ENCODE measurements at regions not wholly inside any gene's neighbourhood (a gene's known extent, or its start where the extent isn't known, plus 50 kb on each side); places are given as distances from the start of the nearest gene placed in this dataset.

DNA sequence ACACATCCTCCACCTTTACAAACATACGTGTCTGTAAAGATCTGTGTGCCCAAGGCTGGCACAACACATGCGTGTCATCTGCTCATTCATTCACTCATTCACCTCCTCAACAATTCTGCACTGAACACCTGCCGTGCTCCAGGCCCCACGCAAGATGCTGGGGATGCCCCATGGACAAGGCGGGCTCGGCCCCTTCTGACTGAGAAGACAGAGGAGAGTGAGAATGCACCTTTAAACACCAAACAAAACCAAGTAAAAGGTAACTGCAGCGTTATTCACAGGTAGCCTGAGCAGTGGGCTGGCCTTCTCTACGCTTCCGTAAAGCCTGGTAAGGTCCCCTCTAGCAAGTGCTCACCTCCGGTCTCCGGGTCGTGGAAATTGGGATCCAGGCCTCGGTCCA, 142.8 kb downstream of the SHANK2 start:
- no TSS peak for BruUV-seq (replicated peaks)
- Histone ChIP-seq H3K4me3 (ENCODE audit: low read length) (no peak overlapping the region), H3K79me2 (ENCODE audit: low read length) (no peaks in the 10 kb centered on the region), H3K4me2 (ENCODE audit: low read length) (no peak overlapping the region), H3K9me2 (replicated peaks; ENCODE audit: low read length) (no peaks in the 10 kb centered on the region), H3K9me3 (ENCODE audit: low read length) (no peaks in the 10 kb centered on the region), H4K20me1 (ENCODE audit: low read length) (no peaks in the 10 kb centered on the region), H3K9ac (ENCODE audit: low read length) (no peak overlapping the region), H3K4me1 (ENCODE audit: insufficient read depth, low read length) (peaks cover under 1% of the 10 kb centered on the region; the same call in 1 of the 2 replicates), H3K27me3 (ENCODE audit: low read length) (no peaks in the 10 kb centered on the region), H2AFZ (ENCODE audit: low read length) (no peak overlapping the region), H3K27ac (ENCODE audit: low read length) (no peak overlapping the region), H3K36me3 (ENCODE audit: low read depth, low read length) (peaks cover 12% of the 10 kb centered on the region), H3F3A (ENCODE audit: low read length, unreplicated experiment) (no peaks in the 10 kb centered on the region)
- POLR2A ChIA-PET (ENCODE audit: unreplicated experiment) = no interaction called here
- intact Hi-C loops (cut with micrococcal nuclease) = no loop called here
- no peak for TF ChIP-seq EZH2 (IDR thresholded peaks at IDR 0.05; ENCODE audit: low read length, unreplicated experiment)
- TF ChIP-seq, protein P1, sequence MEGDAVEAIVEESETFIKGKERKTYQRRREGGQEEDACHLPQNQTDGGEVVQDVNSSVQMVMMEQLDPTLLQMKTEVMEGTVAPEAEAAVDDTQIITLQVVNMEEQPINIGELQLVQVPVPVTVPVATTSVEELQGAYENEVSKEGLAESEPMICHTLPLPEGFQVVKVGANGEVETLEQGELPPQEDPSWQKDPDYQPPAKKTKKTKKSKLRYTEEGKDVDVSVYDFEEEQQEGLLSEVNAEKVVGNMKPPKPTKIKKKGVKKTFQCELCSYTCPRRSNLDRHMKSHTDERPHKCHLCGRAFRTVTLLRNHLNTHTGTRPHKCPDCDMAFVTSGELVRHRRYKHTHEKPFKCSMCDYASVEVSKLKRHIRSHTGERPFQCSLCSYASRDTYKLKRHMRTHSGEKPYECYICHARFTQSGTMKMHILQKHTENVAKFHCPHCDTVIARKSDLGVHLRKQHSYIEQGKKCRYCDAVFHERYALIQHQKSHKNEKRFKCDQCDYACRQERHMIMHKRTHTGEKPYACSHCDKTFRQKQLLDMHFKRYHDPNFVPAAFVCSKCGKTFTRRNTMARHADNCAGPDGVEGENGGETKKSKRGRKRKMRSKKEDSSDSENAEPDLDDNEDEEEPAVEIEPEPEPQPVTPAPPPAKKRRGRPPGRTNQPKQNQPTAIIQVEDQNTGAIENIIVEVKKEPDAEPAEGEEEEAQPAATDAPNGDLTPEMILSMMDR (conservative IDR thresholded peaks at IDR 0.05; ENCODE audit: low read depth, low read length) = no peak
- no peak for TF ChIP-seq EZH2phosphoT487 (IDR thresholded peaks at IDR 0.05; ENCODE audit: borderline replicate concordance, low read length)
- DNase-seq (no peak), ATAC-seq (no peak)
- CTCF ChIA-PET = no interaction called here

DNA sequence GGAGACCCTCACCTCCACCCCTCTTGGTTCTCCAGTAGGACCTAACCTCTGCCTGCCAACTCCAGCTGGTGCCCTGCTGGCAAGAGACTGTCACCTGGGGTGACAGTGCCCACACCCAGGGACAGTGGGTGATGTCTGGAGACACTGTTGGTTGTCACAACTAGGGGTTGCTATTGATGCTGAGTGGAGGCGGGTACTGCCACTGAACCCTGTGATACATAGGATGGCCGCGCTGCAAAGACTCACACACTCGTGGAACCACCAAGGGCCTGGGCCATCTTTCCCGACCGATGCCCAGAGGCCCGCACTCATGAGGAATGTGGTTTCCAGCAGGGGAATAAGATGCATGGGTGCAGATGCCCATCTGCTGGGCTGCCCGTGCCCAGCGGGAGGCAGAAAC, 143.2 kb downstream of the SHANK2 start:
- H4K20me1 ChIP-seq (ENCODE audit: low read length) = no peaks in the 10 kb centered on the region
- H3K79me2 ChIP-seq (ENCODE audit: low read length) = no peaks in the 10 kb centered on the region
- CTCF ChIA-PET = no interaction called here
- DNase-seq (no peak), ATAC-seq (no peak)
- H3K9me3 ChIP-seq (ENCODE audit: low read length) = no peaks in the 10 kb centered on the region
- H3K9ac ChIP-seq (ENCODE audit: low read length) = no peak overlapping the region
- H3K27me3 ChIP-seq (ENCODE audit: low read length) = no peaks in the 10 kb centered on the region
- intact Hi-C loops (cut with micrococcal nuclease) = no loop called here
- H3F3A ChIP-seq (ENCODE audit: low read length, unreplicated experiment) = peaks cover 3% of the 10 kb centered on the region
- no peak for TF ChIP-seq EZH2phosphoT487 (IDR thresholded peaks at IDR 0.05; ENCODE audit: borderline replicate concordance, low read length)
- TF ChIP-seq, protein P1 (conservative IDR thresholded peaks at IDR 0.05; ENCODE audit: low read depth, low read length) = no peak
- no peak for TF ChIP-seq EZH2 (IDR thresholded peaks at IDR 0.05; ENCODE audit: low read length, unreplicated experiment)
- H3K4me3 ChIP-seq (ENCODE audit: low read length) = no peak overlapping the region
- H3K9me2 ChIP-seq (replicated peaks; ENCODE audit: low read length) = no peaks in the 10 kb centered on the region
- H3K4me2 ChIP-seq (ENCODE audit: low read length) = no peak overlapping the region
- peaks cover 5% of the 10 kb centered on the region for H3K4me1 ChIP-seq (ENCODE audit: insufficient read depth, low read length)
- peaks cover 12% of the 10 kb centered on the region for H3K36me3 ChIP-seq (ENCODE audit: low read depth, low read length)
- POLR2A ChIA-PET (ENCODE audit: unreplicated experiment) = no interaction called here
- no TSS peak for BruUV-seq (replicated peaks)
- H3K27ac ChIP-seq (ENCODE audit: low read length) = no peak overlapping the region
- no peak overlapping the region for H2AFZ ChIP-seq (ENCODE audit: low read length)

DNA sequence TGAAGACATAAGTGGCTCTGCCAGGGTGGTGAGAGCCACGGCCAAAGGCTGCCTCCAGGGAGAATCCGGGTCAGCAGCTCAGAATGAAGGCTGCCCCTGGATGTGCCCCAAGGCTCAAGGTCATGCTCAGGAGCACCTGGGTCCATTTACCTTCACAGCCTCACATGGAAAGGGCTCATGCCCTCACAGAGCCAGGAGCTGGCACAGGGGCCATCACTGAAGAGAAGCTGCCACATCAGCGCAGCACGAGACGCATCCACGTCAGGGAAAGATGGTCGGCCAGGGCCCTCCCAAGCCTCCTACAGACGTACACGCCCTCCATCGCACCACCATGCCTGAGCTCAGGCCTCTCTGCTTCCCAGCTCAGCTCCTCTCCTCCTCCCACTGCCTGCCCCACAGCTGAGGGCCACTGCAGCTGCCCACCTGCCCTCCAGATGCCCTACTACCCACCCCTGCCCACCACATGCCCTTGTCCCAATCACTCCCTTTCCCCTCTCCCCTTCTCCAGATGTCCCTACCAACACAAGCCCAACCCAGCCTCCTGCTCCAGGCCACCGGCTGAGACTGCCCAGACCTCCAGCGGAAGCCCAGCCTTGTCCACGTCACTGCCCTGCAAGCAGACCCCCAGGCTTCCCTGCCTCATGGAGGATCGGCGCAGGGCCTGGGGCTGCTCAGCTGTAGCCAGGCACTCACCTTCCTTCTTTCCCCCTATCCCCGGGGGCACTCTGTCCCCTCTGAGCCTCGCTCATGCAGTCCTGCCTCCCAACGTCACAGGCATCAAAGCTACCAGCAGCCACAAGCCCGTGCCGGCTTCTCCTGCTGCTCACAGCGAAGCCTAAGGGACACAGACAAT, 144.1 kb downstream of the SHANK2 start:
- Histone ChIP-seq H3K9ac (ENCODE audit: low read length) (no peak overlapping the region), H3K9me3 (ENCODE audit: low read length) (no peaks in the 10 kb centered on the region), H3F3A (ENCODE audit: low read length, unreplicated experiment) (peaks cover 7% of the 10 kb centered on the region), H4K20me1 (ENCODE audit: low read length) (no peaks in the 10 kb centered on the region), H3K4me2 (ENCODE audit: low read length) (no peak overlapping the region), H3K27me3 (ENCODE audit: low read length) (no peaks in the 10 kb centered on the region), H3K4me3 (ENCODE audit: low read length) (no peak overlapping the region), H3K27ac (ENCODE audit: low read length) (no peak overlapping the region), H3K79me2 (ENCODE audit: low read length) (no peaks in the 10 kb centered on the region), H3K9me2 (replicated peaks; ENCODE audit: low read length) (no peaks in the 10 kb centered on the region), H3K36me3 (ENCODE audit: low read depth, low read length) (peaks cover 12% of the 10 kb centered on the region), H3K4me1 (ENCODE audit: insufficient read depth, low read length) (peaks cover 10% of the 10 kb centered on the region), H2AFZ (ENCODE audit: low read length) (no peak overlapping the region)
- BruUV-seq (replicated peaks) = no TSS peak
- ChIA-PET CTCF (no interaction called here), POLR2A (ENCODE audit: unreplicated experiment) (no interaction called here)
- DNase-seq (no peak), ATAC-seq (no peak)
- TF ChIP-seq EZH2phosphoT487 (IDR thresholded peaks at IDR 0.05; ENCODE audit: borderline replicate concordance, low read length) = no peak
- TF ChIP-seq, protein P1 (conservative IDR thresholded peaks at IDR 0.05; ENCODE audit: low read depth, low read length) = no peak
- TF ChIP-seq EZH2 (IDR thresholded peaks at IDR 0.05; ENCODE audit: low read length, unreplicated experiment) = no peak
- intact Hi-C loops (cut with micrococcal nuclease) = no loop called here
